Activated naive CD4-positive, alpha-beta T cell treated with anti-CD3 and anti-CD28 coated beads, Interleukin-2, amount 50 U/mL, for 24 hours (primary cell): ENCODE measurements at regions not wholly inside any gene's neighbourhood (a gene's known extent, or its start where the extent isn't known, plus 50 kb on each side); places are given as distances from the start of the nearest gene placed in this dataset.

Experiments
- H3K27ac Mint-ChIP-seq: one replicate; pipeline ENCODE4 v1.8.0; 2021; ENCODE audit warnings: mild to moderate bottlenecking, mixed read lengths
- H3K27me3 Mint-ChIP-seq: one replicate; pipeline ENCODE4 v1.8.0; 2021; ENCODE audit warnings: mixed read lengths
- H3K36me3 Mint-ChIP-seq: one replicate; pipeline ENCODE4 v1.8.0; 2021; ENCODE audit warnings: mixed read lengths
- H3K4me1 Mint-ChIP-seq: one replicate; pipeline ENCODE4 v1.8.0; 2021; ENCODE audit warnings: mixed read lengths
- H3K4me3 Mint-ChIP-seq: one replicate; pipeline ENCODE4 v1.8.0; 2021; ENCODE audit warnings: mild to moderate bottlenecking, mixed read lengths
- H3K9me3 Mint-ChIP-seq: one replicate; pipeline ENCODE4 v1.8.0; 2021; ENCODE audit warnings: mixed read lengths

DNA sequence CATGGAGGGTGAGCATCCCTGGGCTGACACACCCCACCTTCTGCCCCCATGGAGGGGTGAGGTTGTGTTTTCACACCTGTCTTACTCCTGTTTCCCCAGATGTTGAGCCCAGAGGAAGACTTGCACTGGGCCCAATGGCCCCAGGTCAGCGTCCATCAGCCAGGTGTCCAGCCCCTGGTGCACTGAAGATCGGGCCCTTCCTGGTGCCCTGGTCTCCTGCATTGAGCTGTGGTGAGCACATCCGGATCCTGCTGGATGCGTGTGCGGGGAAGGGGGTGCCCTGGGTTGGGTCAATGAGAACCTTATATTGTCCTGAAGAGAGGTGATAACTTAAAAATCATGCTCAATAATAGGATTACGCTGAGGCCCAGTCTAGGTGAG, 227.3 kb downstream of the SNRPN start:
- no peak overlapping the region for H3K27ac Mint-ChIP-seq
- no peaks in the 10 kb centered on the region for H3K4me1 Mint-ChIP-seq
- no peak overlapping the region for H3K4me3 Mint-ChIP-seq
- no peaks in the 10 kb centered on the region for H3K36me3 Mint-ChIP-seq
- no peaks in the 10 kb centered on the region for H3K9me3 Mint-ChIP-seq
- H3K27me3 Mint-ChIP-seq = no peaks in the 10 kb centered on the region

DNA sequence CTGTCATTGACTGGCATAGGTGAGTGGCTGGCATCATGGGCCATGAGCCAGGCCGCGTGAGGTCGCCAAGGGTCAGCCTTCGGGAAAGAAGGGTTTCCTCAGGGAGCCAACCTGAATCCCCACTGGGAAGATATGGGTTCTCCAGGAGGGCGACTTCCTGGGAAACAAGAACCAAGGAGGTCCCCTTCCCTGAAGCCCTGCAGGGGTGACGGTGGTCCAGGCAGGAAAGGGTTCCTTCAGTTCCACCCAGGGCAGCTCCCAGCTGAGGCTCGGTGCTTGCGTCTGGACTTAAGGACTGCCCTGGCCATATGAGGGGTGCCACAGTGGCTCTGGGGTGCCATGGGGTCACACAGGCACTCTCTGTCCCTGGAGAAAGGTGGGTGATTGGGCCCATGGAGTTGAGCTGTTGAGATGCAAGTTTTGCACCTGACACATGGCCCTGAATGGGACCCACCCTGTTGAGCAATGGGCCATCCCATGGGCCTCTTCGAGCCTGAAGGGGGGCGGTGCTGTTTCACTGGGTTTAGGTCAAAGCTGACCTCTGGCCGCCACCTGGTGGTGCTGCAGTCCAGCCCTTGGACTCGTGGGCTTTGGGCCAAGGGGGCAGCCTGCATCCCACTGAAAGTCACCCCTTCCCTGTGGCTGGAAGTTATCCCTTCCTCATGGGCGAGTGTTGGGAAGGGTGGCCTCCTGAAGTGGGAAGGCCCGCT, 228.1 kb downstream of the SNRPN start:
- no peak overlapping the region for H3K27ac Mint-ChIP-seq

DNA sequence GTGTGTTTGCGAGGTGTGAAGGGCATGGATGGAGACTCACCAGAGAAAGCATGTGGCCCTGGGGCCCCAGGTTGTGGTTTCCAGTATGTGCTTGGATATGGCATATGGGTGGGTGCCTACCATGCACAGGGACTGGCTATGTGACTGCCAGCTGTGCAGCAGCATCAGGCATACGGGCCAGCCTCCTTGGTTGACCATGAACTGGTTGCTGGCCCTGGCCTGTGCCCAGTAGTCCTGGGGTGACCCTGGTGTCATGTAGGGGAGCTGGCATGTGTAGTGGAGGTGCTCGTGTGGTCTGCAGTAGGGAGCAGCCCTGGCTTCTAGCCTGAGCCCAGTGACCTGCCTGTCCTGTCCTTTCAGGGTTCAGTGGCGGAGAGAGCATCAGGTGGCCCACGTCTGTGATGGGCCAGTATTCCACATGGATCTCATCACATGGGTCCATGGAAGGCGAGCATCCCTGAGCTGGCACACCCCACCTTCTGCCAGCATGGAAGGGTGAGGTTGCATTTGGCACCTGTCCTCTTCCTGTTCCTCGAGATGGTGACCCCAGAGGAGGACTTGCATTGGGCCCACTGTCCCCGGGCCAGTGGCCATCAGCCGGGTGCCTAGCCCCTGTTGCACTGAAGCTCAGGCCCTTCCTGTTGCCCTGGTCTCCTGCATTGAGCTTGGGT, 228.9 kb downstream of the SNRPN start:
- H3K27me3 Mint-ChIP-seq = no peaks in the 10 kb centered on the region

More for the DNA sequence above, 228.1 kb downstream of the SNRPN start:
- H3K4me3 Mint-ChIP-seq = no peak overlapping the region
- H3K4me1 Mint-ChIP-seq = no peaks in the 10 kb centered on the region
- no peaks in the 10 kb centered on the region for H3K27me3 Mint-ChIP-seq
- no peaks in the 10 kb centered on the region for H3K9me3 Mint-ChIP-seq
- H3K36me3 Mint-ChIP-seq = no peaks in the 10 kb centered on the region

DNA sequence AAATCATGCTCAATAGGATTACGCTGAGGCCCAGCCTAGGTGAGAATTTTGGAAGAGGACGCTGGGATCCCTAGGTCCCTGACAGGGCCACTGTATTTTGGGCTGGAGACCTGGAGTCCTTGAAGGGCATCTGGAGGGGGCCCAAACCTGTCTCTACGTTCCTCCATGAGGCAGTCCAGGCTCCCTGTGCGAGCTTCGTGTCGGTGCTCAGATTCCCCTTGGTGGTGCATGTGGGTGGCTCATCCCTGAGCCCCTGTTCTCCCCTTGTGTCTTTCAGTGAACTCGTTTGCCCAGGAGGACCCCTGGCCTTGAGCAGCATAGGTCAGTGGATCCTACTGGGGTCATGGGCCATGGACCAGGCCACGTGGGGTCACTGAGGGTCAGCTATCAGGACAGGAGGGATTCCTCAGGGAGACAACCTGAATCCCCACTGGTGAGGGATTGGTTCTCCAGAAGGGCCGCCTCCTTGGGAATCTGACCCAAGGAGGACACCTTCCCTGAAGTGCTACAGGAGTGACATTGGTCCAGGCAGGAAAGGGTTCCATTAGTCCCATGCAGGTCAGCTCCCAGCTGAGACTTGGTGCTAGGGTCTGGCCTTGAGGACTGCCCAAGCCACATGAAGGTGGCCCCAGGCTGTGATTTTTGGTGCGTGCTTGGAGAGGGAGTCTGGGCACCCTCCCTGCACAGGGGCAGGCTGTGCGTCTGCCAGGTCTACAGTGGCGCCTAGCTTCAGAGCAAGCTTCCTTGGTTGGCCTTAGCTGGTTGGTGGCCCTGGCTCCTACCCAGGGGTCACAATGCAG, 229.8 kb downstream of the SNRPN start:
- Mint-ChIP-seq H3K36me3 (no peaks in the 10 kb centered on the region), H3K27me3 (no peaks in the 10 kb centered on the region), H3K4me3 (no peak overlapping the region), H3K4me1 (no peaks in the 10 kb centered on the region), H3K9me3 (no peaks in the 10 kb centered on the region), H3K27ac (no peak overlapping the region)

More for the DNA sequence above, 228.9 kb downstream of the SNRPN start:
- no peaks in the 10 kb centered on the region for H3K4me1 Mint-ChIP-seq
- H3K27ac Mint-ChIP-seq = no peak overlapping the region
- H3K4me3 Mint-ChIP-seq = no peak overlapping the region
- H3K9me3 Mint-ChIP-seq = no peaks in the 10 kb centered on the region
- H3K36me3 Mint-ChIP-seq = no peaks in the 10 kb centered on the region

DNA sequence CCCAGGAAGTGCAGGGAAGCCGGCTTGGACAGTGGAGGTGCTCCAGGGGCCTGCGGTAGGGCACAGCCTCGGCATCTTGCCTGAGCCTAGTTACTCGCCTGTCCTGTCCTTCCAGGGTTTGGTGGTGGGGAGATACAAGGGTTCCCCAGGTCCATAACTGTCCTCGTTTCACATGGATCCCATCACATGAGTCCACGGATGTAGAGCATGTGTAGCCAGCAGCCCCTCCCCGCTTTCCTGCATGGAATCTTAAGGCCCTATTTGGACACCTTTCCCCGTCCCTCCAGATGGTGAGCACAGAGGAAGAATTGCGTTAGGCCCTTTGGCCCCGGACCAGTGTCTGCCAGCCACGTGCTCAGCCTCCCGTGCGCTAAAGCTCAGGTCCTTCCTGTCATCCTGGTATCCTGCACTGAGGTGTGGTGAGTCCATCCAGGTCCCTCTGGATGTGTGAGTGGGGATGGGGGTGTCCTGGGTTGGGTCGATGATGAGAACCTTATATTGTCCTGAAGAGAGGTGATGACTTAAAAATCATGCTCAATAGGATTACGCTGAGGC, 230.4 kb downstream of the SNRPN start:
- no peaks in the 10 kb centered on the region for H3K36me3 Mint-ChIP-seq
- no peaks in the 10 kb centered on the region for H3K27me3 Mint-ChIP-seq
- no peaks in the 10 kb centered on the region for H3K4me1 Mint-ChIP-seq
- H3K9me3 Mint-ChIP-seq = no peaks in the 10 kb centered on the region
- peak overlapping the region; percentile 41 for H3K27ac Mint-ChIP-seq
- H3K4me3 Mint-ChIP-seq = no peak overlapping the region

DNA sequence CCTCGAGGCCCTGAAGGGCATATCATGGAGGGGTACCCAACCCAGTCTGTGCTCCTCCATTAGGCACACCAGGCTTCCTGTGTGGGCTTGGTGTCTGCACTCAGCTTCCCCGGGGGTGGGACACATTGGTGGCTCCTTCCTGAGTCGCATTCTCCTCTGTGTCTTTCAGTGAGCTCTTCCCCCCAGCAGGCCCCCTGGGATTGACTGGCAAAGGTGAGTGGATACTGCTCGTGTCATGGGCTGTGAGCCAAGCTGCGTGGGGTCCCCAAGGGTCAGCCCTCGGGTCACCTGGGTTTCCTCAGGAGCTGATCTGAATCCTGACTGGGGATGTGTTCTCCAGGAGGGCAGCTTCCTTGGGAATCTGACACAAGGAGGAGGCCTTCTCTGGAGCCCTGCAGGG, 231.0 kb downstream of the SNRPN start:
- H3K4me1 Mint-ChIP-seq = no peaks in the 10 kb centered on the region
- H3K36me3 Mint-ChIP-seq = no peaks in the 10 kb centered on the region
- no peak overlapping the region for H3K4me3 Mint-ChIP-seq
- no peak overlapping the region for H3K27ac Mint-ChIP-seq
- no peaks in the 10 kb centered on the region for H3K9me3 Mint-ChIP-seq
- H3K27me3 Mint-ChIP-seq = no peaks in the 10 kb centered on the region

DNA sequence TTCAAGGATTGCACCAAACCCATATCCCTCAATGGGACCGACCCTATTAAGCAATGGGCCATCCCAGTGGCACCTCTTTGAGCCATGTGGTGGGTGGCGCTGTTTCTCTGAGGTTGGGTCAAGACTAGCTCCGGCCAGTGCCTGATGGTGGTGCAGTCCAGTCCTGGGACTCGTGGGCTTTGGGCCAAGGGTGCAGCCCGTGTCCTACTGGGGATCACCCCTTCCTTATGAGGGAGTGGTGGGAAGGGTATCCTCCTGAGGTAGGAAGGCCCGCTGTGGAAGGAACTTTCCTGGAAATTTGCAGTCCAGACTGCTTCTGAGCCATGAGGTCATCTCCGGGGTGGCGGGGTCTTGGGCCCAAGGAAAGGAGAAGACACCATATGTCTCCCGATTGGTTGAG, 231.6 kb downstream of the SNRPN start:
- Mint-ChIP-seq H3K36me3 (no peaks in the 10 kb centered on the region), H3K27ac (no peak overlapping the region), H3K27me3 (no peaks in the 10 kb centered on the region), H3K9me3 (no peaks in the 10 kb centered on the region), H3K4me3 (no peak overlapping the region), H3K4me1 (no peaks in the 10 kb centered on the region)

DNA sequence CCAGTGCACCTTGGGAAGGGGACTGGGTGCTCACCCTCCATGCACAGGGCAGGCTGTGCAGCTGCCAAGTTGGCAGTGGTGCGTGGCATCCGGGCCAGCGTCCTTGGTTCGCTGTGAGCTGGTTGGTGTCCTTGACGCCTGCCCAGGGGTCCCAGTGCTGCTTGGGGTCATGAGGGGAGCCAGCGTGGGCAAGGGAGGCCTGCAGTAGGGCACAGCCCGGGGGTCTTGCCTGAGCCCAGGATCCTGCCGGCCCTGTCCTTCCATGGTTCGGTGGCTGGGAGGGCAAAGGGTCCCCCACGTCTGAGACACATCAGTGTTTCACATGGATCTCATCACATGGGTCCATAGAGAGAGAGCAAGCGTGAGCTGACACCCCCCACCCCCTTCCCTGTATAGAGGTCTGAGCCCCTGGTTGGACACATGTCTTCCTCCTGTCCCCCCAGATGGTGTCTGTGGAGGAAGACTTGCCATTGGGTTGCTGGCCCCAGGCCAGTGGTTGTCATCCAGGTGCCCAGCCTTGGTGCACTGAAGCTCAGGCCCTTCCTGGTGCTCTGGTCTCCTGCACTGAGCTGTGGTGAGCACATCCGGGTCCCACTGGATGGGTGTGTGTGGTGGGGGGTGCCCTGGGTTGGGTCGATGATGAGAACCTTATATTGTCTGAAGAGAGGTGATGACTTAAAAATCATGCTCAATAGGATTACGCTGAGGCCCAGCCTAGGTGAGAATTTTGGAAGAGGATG, 232.3 kb downstream of the SNRPN start:
- Mint-ChIP-seq H3K27ac (no peak overlapping the region), H3K4me1 (no peaks in the 10 kb centered on the region), H3K9me3 (no peaks in the 10 kb centered on the region), H3K36me3 (no peaks in the 10 kb centered on the region), H3K27me3 (no peaks in the 10 kb centered on the region), H3K4me3 (no peak overlapping the region)

DNA sequence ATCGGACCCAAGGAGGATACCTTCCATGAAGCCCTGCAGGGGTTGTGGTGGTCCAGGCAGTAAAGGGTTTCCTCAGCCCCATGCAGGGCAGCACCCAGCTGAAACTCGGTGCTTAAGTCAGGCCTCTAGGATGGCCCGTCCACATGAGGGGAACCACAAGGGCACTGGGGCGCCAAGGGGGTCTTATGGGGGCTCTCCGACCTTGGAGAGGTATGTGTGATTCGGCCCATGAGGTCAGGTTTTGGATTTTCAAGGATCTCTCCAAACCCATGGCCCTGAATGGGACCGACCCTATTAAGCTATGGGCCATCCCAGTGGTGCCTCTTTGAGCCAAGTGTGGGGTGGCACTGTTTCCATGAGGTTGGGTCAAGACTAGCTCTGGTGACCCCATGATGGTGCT, 233.3 kb downstream of the SNRPN start:
- no peak overlapping the region for H3K27ac Mint-ChIP-seq
- H3K27me3 Mint-ChIP-seq = no peaks in the 10 kb centered on the region
- H3K36me3 Mint-ChIP-seq = no peaks in the 10 kb centered on the region
- H3K4me3 Mint-ChIP-seq = no peak overlapping the region
- H3K9me3 Mint-ChIP-seq = no peaks in the 10 kb centered on the region
- no peaks in the 10 kb centered on the region for H3K4me1 Mint-ChIP-seq

DNA sequence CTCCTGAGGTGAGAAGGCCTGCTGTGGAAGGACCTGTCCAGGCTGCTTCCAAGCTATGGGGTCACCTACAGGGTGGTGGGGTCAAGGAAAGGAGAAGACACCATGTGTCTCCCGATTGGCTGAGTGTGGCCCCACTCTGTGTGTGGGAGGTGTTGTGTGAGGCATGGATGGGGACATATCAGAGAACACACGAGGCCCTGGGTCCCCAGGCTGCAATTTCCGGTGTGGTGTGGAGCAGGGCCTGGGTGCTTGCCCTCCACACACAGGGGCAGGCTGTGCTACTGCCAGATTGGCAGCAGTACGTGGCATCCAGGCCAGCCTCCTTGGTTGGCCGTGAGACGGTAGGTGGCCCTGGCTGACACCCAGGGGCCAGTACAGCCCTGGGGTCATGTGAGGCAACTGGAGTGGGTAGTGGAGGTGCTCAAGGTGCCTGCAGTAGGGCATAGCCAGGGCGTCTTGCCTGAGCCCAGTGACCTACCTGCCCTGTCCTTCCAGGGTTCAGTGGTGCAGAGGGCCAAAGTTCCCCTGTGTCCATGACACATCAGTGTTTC, 233.8 kb downstream of the SNRPN start:
- Mint-ChIP-seq H3K27ac (no peak overlapping the region), H3K36me3 (no peaks in the 10 kb centered on the region), H3K27me3 (no peaks in the 10 kb centered on the region), H3K4me3 (no peak overlapping the region), H3K9me3 (no peaks in the 10 kb centered on the region), H3K4me1 (no peaks in the 10 kb centered on the region)

DNA sequence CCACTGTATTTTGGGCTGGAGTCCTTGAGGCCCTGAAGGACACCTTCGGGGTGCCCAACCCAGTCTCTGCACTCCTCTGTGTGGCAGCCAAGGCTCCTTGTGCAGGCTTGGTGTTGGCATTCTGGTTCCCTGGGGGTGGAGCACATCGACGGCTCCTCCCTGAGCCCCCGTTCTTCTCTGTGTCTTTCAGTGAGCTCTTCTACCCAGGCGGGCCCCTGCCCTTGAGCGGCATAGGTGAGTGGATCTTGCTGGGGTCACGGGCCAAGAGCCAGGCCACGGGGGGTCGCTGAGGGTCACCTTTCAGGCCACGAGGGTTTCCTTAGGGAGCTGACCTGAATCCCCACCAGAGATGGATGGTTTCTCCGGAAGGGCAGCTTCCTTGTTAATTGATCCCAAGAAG, 234.8 kb downstream of the SNRPN start:
- H3K4me1 Mint-ChIP-seq = no peaks in the 10 kb centered on the region
- H3K4me3 Mint-ChIP-seq = no peak overlapping the region
- H3K36me3 Mint-ChIP-seq = no peaks in the 10 kb centered on the region
- H3K27me3 Mint-ChIP-seq = no peaks in the 10 kb centered on the region
- H3K27ac Mint-ChIP-seq = no peak overlapping the region
- no peaks in the 10 kb centered on the region for H3K9me3 Mint-ChIP-seq

DNA sequence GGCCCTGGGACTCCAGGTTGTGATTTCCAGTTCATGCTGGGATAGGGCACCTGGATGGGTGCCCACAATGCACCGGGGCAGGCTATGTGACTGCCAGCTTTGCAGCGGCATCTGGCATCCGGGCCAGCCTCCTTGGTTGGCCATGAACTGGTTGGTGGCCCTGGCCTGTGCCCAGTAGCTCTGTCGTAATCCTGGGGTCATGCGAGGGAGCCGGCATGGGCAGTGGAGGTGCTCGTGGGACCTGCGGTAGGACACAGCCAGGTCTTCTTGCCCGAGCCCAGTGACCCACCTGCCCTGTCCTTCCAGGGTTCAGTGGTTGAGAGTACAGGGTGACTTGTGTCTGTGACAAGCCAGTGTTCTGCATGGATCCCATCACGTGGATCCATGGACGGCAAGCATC, 237.9 kb downstream of the SNRPN start:
- H3K4me3 Mint-ChIP-seq = no peak overlapping the region
- H3K27ac Mint-ChIP-seq = no peak overlapping the region
- H3K36me3 Mint-ChIP-seq = no peaks in the 10 kb centered on the region
- H3K9me3 Mint-ChIP-seq = no peaks in the 10 kb centered on the region
- H3K4me1 Mint-ChIP-seq = no peaks in the 10 kb centered on the region
- no peaks in the 10 kb centered on the region for H3K27me3 Mint-ChIP-seq

DNA sequence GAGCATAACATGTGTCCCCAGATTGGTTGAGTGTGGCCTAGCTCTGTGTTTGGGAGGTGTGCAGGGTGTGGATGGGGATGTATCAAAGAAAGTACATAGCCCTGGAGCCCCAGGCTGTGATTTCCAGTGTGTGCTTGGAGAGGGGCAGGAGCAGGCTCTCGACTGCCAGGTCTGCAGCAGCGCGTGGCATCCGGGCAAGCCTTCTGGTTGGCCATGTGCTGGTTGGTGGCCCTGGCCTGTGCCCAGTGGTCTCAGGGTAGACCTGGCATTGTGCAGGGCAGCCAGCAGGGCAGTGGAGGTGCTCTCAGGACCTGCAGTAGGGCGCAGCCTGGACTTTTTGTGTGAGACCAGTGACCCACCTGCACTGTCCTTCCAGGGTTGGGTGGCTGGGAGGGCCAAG, 231.5 kb downstream of the UBE3A start:
- Mint-ChIP-seq H3K27me3 (no peaks in the 10 kb centered on the region), H3K4me3 (no peak overlapping the region), H3K4me1 (no peaks in the 10 kb centered on the region), H3K27ac (no peak overlapping the region), H3K36me3 (no peaks in the 10 kb centered on the region), H3K9me3 (no peaks in the 10 kb centered on the region)

DNA sequence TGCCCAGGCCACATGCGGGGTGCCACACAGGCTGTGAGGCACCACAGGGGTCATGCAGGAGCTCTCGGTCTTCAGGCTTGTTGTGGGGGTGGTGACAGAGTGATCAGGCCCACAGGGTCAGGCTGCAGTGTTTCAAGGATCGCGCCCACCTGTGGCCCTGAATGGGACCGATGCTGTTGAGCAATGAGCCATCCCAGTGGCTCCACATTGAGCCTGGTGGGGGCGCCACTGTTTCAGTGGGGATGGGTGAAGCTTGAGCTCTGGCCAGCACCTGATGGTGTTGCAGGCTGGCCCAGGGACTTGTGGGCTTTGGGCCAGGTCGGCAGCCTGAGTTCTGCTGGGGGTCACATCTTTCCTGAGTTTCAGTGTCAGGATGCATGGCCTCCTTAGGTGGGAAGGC, 230.1 kb downstream of the UBE3A start:
- Mint-ChIP-seq H3K27ac (no peak overlapping the region), H3K4me1 (no peaks in the 10 kb centered on the region), H3K4me3 (no peak overlapping the region), H3K36me3 (no peaks in the 10 kb centered on the region), H3K27me3 (no peaks in the 10 kb centered on the region), H3K9me3 (no peaks in the 10 kb centered on the region)

DNA sequence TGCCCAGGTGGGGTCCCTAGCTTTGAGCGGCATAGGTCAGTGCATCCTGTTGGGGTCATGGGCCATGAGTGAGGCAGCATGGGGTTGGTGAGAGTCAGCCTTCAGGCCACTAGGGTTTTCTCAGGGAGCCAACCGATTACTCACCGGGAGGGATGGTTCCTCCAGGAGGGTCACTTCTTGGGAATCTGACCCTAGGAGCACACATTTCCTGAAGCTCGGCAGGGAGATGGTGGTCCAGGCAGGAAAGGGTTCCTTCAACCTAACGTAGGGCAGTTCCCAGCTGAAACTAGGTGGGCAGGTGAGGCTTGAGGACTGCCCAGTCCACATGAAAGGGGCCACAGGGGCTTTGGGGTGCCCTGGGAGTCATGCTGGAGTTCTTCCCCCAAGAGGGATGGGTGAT, 218.0 kb downstream of the UBE3A start:
- no peaks in the 10 kb centered on the region for H3K4me1 Mint-ChIP-seq

More for the DNA sequence above, 218.0 kb downstream of the UBE3A start:
- no peak overlapping the region for H3K4me3 Mint-ChIP-seq
- no peak overlapping the region for H3K27ac Mint-ChIP-seq
- H3K36me3 Mint-ChIP-seq = no peaks in the 10 kb centered on the region
- no peaks in the 10 kb centered on the region for H3K27me3 Mint-ChIP-seq
- no peaks in the 10 kb centered on the region for H3K9me3 Mint-ChIP-seq
